ENCODE measurements at regions not wholly inside any gene's neighbourhood (a gene's known extent, or its start where the extent isn't known, plus 50 kb on each side); places are given as distances from the start of the nearest gene placed in this dataset.

DNA sequence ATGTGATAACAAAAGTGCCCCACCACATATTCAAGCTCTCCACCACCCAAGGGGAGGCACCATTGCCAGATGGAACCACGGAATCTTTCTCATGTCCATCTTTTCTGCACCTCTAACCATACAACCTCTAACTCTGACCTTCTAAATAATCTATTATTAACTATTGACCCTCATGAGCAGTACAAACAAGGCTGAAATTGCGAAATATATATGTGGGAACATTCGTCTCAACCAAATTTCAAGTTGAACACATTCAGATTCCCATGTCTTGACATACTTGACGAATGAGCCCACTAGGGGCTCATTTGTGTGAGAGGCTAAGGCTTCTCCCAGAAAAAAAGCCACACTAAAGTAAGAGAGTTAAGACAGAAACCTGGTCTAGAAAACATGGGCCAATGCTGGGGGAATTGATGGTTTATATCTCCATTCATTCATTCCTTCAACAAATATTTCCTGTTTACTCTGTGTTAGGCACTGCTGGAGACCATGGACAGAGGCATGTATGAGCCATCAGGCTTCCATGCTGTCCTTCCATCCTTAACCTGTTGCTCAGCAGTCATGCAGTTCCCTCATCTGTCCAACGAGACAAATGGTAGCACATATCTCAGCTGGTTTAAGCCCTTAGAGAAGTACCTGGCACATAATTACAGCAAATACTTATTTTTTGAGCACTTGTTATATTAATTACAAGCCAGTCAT is 130.4 kb downstream of the ESM1 start:
- no peak for DNase-seq (ENCODE audit: low read depth, low spot score)

DNA sequence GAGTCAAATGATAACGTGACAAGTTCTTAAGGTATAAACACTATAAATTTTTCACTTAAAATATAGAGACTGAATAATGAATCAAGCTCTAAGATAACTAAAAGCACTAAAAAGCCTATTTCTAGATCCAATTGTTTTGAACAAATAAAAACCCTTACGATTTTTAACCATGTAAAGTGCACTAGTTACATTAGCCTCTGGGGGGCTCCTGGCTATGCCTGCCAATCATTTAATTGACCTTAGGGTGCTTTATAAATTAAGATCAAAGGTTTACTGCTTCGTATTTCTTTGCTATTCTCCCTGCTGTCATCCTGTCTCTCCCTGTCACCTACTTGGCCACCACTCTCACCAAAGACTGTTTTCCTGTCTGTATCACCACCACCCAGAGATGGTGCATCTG is 133.4 kb downstream of the ESM1 start:
- DNase-seq (ENCODE audit: low read depth, low spot score), result no peak

DNA sequence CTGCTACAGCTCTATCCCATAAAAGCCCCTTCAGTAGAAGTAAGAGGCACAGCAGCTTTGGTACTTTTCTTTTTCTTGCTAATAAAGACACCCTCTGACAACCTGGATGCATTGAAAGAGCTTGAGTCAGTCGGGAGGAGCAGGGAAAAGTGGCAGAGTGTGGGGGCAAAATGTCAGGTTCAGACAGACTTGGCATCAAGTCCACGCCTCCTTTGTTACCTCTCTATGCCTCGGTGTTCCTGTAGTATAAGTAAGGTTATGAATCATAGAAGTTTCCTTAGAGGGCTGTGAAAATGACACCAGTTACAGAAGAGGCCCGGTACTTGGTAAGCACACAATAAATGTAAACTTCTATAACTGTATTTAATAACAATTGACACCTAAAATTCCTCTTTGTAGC is 133.9 kb downstream of the ESM1 start:
- DNase-seq (ENCODE audit: low read depth, low spot score), result no peak

DNA sequence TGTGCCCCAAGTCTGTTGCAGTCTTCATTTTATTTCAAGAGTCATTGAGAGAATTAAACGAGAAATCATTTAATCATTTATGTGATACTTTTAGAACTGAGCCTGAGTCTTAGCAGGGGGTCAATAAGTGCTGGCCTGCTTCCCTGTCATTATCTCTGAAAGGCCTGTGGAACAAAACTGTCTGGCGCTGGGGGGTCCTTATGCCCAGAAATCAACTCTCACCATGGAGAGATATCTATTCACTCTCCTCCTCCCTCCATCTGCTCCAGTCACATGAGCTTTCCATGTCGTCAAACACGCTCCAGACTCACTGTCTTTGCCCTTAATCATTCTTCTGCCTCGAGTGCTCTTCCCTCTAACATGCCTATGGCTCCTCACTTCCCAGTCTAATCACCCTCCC is 136.8 kb downstream of the ESM1 start:
- no peak for DNase-seq (ENCODE audit: low read depth, low spot score)

DNA sequence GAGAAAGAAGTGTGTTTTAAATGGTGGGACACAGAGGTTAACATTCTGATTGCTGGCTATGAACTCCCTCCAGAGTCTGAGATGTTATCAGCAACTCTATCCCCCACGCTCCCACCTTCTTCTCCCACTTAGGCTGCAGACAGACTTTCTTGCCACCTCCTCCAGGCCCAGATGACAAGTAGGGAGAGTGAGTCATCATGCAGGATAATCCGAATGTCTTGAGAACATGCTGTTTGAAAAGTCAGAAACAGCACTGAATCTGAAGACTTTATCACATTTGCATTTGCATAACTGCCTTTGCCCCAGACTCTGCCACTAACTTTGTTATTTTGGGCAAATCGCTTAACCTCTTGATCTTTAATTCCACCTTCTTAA is 139.8 kb downstream of the ESM1 start:
- no peak for DNase-seq (ENCODE audit: low read depth, low spot score)

DNA sequence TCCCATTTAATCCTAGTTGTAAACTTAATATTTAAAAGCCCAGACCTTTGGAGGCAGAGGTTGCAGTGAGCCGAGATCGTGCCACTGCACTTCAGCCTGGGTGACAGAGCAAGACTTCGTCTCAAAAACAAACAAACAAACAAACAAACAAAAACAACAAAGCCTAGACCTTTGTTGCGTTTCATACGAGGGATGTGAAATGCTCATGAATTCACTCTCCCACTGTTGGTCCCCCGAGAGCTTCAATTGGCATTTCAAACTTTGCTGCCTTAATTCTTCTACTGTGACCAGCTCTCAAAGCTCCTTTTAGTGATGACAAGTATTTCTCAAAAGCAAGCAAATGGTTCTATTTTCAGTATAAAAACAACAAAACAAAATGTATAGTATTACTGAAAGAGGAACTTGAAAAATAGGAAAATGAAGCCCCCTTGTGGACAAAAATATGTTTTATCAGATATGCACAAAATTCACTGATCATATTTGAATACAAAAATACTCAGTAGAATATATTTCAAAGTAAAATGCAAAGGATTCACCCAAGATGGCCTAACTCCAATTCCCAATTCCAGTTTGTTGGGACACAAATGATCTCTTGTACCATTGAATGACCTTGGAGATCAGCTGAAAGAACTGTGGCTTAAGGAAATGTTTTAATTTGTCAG is 140.4 kb downstream of the ESM1 start:
- DNase-seq (ENCODE audit: low read depth, low spot score), result no peak

DNA sequence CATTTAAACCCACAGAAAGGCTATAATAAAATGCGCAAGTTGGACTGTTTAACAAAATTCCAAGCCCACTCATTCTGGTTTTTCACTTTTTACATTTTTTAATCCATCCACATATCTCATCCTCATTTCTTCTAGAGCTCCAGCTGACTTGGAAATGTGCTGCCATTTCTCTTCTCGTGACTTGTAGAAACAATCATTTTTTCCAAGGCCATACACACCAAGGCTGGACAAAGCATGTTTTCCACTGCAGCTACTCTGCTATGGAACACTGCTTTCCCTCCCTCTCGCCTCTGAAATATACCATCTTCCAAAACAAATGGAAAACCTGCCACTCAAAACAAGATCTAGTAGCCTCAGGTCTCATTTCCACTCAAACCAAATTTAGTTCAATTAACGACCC is 141.1 kb downstream of the ESM1 start:
- DNase-seq (ENCODE audit: low read depth, low spot score), result no peak

DNA sequence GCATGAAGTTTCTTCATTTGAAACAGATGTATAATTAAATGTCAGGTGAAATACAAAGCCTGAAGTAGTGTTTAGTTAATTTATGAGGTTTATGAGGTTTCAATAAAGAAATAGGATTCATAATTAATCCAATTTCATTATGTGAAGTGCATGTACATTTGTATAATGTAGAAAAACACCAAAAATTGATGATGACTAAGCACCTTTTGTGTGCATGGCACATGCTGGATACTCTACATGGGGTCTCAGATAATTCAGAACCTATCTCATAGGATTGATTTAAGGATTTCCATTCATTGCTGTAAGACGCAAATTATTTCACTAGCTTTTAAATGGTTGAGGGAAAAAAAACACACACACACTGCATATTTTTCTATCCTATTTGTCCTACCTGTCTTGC is 143.9 kb downstream of the ESM1 start:
- no peak for DNase-seq (ENCODE audit: low read depth, low spot score)

DNA sequence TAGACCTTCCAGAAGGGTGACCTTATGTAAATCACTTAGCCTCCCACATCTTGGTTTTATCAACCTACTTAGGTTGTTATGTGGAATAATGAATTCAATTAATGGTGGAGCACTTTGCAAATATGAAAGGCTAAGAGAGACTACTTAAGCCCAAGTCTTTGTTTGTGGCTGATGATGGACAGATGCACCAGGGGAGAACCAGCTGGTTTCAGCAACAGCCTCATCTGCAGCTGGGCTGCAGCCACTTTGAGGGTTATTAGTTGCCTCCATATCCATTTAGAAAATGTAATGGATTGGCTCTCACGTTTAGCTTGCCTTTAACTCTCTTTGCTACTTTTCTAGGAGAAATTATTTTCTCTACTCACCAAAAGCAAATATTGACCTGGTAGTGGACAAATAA is 146.6 kb downstream of the ESM1 start:
- no peak for DNase-seq (ENCODE audit: low read depth, low spot score)

DNA sequence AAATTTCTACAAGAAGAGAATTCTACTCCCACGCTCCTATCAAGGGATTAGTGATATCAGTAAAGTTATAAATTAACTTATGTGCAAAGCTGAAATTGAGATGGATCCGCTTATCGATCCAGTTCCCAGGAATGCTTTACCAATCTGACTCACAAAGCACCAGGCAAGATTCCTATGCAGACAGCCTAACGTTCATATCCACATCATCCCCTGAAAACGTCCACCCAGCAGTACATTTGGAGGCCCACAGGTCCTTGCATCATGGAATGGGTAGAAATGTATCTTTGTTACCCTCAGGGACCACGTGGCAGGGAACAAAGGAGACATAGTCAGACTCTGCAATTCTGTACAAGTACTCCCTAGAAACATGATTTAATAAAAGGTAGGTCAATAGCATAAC is 147.4 kb downstream of the ESM1 start:
- no peak for DNase-seq (ENCODE audit: low read depth, low spot score)

DNA sequence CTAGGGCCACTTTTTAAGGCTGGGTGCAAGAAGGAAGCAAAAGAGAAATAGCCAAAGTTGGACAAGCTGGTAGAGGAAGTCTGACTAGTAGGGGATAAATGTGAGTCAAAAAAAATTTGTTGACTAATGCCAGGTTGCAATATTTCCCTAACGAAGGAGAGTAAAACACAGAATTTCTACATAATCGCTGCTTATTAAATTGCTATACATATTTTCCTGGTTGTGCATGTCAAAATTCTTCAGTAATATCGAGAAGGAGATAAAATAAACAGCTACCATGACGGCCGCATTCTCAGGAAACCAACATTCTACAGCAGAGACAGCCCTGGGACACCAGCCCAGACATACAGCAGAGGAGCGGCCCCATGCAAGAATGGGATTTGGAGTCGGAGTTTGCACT is 148.3 kb downstream of the ESM1 start:
- DNase-seq (ENCODE audit: low read depth, low spot score), result no peak

DNA sequence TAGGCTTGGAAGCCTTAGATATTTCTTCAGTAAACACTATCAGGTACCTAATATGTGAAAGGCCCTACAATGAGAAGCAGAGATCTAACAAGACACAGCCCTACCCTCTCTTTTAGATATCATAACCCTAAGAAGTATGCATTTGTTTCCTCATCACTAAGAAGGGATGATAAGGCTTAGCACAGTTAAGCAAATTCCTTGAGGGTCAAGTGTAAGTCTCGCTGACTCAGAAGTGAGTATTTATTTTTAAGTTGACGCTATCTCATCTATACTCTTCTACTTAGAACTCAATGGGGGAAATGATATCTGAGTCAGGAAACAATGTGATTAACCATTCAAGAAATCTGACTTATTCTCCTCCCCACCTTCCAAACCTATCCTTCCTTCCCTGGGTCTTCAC is 149.7 kb downstream of the ESM1 start:
- DNase-seq (ENCODE audit: low read depth, low spot score), result no peak

DNA sequence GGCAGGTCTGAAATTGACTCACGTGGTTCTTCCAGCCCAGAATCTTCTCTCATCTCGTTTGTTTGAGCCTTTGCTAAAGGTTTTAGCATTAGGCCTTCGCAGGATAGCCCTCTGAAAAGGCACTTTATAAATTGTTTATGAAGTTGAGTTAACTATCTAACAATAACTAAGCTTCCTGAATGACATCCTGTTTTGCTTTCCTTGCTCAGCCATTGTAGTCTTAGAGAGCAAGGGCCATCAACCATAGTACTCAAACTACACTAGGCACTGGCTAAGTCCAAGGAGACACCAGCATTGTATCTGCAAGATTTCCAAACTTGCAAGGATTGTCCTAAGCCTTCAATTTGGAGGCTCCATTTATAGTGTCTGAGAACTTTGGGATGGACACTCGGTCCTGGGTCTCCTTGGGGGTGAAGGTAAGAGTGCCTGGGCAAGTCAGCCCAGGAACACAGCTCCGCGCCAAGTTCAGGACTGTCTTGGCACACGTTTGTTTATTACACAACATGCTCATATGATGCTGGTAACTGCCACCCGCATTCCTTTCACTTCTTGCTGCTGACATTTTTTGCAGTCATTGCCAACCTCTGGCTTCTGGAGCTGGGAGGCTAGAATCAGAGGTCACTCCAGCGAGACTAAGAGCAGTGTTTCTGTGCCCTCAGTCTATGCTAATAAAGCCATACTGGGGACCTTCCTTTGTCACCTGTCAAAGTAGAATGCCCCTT is 151.1 kb downstream of the ESM1 start:
- DNase-seq (ENCODE audit: low read depth, low spot score), result no peak

DNA sequence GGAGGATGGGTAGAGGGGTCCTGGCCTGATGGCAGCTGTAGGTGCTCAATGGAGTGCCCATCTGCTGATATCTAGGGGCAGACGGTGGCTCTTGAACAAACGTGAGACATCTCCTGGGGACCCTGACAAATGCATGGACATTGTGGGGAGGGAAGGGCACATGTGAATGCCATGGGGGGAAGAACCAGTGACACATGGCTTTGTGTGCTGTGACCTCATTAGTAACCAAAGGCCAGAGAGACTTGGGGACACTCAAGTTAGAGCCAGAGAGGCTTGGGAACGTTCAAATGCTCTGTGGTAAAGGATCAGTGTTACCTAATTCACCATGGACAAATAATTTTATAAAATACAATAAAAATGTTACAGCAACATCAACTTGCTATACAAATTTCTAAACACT is 151.8 kb downstream of the ESM1 start:
- DNase-seq (ENCODE audit: low read depth, low spot score), result no peak

DNA sequence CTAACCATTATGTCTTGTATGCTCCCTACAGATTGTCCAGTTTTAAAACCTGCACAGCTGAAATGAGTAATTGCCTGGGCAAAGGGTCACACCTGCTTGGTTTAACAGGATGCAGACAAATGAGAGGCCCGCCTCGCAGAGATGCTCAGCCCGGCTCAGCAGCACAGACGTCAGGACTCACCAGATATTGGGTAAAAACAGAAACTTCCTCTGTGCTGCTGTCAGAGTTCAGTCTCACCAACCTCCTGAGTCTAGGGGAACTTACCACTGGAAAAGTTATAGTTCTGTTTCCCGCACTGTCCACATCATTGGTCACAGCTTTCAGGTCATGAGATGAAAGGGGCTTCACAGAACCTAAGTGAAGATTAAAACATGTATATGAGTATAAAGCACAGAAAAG is 152.5 kb downstream of the ESM1 start:
- DNase-seq (ENCODE audit: low read depth, low spot score), result no peak

DNA sequence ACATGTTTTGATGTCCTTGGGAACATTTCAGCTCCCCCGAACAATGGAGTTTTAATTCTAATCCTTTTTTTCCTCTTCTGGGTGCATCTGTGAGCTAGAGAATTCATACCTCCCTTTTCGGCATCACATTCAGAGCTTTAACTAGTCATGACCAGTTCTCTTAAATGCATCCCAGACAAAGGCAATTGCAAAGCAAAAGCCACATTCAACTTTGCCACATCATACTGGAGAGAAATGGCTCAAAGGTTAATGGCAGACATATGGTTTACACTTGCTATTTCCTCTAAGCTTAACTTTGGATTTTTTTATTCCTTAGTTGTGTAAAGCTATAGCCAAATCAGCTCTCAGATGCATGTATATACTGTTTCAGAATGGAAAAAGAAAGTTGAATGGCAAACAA is 153.3 kb downstream of the ESM1 start:
- DNase-seq (ENCODE audit: low read depth, low spot score), result no peak

DNA sequence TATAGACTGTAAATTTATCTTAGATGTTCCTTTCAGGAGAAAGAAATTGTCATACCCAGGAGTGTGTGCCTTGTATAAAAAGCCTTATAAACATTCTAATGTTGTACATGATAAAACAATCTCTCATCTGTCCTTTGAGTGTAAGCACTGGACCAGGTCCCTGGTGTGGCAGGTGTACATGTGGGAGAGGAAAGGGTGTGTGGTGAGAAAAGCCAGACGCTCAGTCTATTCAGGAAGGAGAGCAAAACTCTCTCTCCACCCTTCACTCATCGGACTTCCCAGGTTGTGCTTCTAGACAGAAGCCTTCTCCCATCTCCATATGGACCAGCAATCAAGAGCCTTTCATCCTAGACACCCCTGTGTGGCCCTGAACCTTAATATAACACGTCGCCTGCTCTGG is 154.2 kb downstream of the ESM1 start:
- no peak for DNase-seq (ENCODE audit: low read depth, low spot score)

DNA sequence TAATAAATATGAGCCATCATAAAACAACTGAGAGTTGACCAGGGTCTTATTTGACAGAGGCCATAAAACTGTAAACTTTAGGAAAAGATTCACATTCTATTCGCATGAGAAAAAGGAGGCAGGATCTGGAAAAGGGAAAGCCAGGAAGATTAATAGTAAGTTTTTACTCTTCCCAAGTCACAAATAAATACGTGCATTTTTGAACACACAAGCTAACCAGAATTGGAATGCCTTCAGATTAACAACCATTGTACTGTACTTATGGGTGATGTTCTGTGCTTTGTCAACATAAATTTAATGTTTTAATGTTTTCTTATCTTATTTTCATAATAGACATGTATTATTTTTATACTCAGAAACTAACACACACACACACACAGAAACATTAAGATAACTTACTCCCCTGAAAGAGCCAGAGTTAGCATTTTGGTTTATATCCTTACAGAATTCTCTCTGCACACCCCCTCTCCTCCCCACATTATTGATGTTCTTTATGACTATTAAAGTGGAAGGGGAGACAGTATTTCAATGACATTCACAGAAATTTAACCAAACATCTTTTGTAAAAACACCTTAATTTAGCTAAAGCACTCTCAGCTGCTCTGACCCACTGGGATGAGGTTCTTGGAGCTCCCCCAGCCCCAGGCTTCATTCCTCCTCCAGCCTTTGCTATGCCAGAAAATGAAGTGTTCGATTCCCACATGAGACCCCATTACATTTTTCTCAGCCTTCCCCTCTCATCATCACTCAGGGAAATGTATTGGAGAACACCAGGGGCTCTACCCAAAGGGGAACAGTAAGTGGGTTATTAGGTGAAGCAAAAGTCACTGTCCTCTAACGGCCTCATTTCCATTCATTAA is 155.5 kb downstream of the ESM1 start:
- no peak for DNase-seq (ENCODE audit: low read depth, low spot score)

DNA sequence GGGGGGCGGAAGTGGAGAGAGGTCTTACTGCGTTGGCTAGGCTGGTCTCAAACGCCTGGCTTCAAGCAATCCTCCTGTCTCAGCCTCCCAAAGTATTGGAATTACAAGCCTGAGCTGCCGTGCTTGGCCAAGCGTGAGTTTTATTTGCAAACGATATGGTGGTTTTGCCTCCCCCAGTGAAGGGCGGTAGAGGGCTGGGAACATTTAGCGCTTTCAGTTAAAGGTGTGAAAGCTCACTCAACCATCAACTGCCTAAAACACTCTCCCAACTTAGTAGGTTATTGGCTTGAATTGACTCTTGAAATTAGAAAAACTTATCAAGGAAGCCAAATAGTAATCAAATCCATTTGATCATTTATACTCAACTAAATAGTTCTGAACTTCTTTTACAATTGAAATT is 156.3 kb downstream of the ESM1 start:
- DNase-seq (ENCODE audit: low read depth, low spot score), result no peak

DNA sequence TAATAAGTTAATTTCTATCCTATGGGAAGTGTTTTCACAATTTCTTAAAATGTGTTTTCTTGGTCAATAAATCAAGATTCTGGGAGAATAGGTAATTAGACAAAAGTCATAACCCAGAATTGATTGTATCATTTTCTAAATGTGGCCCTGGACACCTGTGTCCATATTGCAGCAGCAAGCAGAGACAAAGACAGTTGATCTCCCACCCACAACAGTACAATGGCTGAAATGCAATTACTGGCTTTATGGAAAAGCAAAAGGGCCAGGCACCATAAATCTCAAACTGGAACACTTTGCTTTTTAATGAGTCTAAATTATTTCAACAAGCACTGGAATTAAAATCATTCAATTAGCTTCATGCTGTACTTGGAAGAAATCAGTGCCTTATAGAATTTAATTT is 157.2 kb downstream of the ESM1 start:
- DNase-seq (ENCODE audit: low read depth, low spot score), result no peak

DNA sequence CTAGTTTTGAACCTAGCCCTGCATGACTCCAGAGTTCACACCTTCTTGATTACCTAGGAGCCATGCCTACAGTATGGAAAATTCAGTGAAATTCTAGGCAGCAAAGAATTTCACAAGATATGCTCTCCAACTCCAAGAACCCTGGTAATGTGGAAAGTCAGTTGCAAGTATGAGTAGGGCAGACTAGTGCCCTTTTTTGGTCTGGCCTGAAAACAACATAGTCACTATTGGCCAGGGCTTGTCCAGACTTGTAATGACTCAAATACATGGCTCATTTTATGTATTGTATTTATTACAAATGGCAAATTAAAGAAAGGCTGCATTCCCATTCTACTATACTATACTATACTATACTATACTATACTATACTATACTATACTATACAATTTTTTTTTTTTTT is 160.4 kb downstream of the ESM1 start:
- DNase-seq (ENCODE audit: low read depth, low spot score), result no peak

DNA sequence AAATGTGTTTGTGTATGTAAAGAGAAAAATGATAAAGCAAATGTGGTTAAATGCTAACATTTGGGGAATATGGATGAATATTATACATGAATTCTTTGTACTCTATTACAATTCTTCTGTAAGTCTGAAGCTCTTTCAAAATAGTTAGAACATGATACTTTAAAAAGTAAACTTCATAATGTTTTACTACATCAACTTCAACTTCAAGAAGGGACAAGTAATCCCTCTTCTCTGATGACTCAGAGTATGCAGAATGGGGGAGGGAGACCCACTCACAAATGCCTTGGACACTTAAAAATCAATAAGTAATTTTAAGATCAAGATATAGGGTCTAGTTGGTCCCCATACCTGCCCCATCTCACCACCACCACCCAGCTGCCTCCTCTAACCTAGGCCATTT is 162.4 kb downstream of the ESM1 start:
- no peak for DNase-seq (ENCODE audit: low read depth, low spot score)
